ENCODE measurements at regions not wholly inside any gene's neighbourhood (a gene's known extent, or its start where the extent isn't known, plus 50 kb on each side); places are given as distances from the start of the nearest gene placed in this dataset.

DNA sequence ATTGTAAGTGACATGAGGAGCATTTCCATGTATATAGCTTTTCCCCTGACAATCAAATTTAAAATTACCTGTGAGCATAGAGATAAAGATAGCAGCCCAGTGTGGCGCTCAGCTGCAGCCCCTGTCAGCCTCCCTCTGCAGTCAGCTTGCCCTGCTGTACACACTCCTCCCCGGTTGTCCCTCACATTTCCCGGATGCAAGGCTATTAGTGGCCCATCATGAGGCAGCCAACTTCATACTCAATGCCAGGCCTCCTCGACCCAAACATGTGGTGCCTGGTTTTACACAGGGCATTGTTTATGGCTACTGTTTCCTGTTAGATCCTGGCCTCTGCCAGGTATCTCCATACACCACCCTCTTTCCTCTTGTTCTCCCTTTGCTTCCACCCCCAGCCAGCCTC is 116.1 kb upstream of the SH3BP4 start:
- no peak for DNase-seq (ENCODE audit: low spot score)

DNA sequence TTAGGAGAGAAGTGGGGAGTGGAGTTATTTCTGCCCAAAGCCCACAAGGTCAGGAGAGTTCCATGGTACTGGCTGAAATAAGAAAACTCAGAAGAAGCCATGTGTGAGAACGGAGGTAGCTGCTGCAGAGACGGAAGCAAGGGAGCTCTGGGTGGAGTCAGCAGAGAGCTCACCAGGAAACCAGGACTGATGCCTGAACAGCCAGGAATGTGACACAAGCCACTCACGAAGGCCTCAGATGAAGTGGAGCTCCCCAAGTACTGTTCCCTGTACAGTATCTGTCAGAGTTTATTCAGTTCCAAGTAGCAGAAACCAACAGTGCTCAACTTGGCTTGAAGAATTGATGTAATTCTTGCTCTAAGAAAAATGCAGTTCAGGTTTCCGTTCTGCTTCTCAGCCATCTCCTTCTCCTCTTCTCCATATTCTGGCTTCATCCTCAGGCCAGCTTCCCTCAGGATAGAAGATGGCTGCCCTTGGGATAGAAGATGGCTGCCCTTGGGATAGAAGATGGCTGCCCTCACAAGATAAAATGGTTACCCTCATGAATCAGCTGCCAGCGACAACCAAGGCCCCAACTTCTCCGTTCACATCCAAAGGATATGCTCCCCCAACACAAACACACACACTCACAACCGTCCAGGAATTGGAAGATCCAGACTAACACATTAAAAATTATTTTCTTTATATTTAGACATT is 117.4 kb upstream of the SH3BP4 start:
- no peak for DNase-seq (ENCODE audit: low spot score)

DNA sequence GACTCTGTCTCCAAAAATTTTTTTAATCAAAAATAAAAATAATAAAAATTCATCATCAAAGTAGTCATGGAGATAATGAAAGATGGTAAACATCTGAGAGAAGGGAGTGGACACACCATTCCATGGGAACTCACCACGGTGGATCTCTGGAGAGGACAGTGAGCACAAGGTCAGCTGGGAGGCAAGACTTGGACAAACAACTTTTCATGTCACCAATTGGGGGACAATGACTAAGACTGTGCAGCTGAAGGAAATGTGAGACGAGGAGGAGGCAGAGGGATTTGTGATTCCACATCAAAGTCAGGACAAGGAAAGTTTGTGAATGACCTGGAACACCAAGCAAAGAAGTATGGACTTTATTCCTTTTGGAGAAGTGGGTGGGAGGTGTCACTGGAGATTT is 121.0 kb upstream of the SH3BP4 start:
- no peak for DNase-seq (ENCODE audit: low spot score)

DNA sequence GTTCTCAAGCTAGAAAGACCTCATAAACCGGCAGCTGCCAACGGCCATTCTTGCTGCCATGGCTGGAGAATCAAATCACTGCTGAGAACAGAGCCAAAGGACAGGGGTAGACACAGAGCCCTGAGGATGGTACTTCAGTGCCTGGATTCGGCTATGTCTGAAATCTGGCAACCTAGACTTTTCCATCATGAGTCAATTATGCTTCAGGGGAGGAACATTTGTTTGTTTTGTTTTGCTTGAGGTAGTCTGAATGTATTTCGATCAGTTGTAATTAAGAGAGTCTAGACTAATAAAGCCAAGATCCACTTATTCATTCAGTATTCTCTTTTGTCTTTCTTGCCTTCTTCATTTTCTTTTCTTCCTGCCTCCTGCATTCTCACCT is 122.8 kb upstream of the SH3BP4 start:
- DNase-seq (ENCODE audit: low spot score), result no peak

DNA sequence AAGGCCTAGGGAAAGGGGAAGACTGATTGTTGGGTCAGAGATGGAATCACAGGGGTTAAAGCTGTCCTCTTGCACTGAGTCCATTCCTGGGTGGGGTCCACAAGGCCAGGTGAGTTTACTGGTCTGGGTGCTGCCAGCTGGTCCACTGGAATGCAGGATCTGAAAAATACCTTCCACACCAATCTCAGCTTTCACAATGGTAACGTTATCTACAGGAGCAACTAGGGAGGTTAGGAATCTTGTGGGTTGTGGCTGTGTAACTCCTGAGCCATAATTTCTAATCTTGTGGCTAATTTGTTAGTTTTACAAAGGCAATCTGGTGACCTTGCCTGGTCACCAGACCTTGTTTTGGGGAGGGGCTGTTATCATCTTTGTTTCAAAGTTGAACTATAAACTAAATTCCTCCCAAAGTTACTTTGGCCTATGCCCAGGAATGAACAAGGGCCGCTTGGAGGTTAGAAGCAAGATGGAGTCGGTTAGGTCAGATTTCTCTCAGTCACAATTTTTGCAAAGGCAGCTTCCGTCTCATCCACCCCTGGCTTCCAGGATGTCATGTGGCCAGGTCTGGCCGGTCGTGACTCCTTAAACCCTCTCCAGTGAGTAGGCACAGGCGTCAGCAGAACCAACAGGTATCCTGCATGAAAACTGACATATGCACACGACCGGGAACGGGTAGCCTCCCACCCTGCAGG is 123.3 kb upstream of the SH3BP4 start:
- DNase-seq (ENCODE audit: low spot score), result peak; percentile 40

DNA sequence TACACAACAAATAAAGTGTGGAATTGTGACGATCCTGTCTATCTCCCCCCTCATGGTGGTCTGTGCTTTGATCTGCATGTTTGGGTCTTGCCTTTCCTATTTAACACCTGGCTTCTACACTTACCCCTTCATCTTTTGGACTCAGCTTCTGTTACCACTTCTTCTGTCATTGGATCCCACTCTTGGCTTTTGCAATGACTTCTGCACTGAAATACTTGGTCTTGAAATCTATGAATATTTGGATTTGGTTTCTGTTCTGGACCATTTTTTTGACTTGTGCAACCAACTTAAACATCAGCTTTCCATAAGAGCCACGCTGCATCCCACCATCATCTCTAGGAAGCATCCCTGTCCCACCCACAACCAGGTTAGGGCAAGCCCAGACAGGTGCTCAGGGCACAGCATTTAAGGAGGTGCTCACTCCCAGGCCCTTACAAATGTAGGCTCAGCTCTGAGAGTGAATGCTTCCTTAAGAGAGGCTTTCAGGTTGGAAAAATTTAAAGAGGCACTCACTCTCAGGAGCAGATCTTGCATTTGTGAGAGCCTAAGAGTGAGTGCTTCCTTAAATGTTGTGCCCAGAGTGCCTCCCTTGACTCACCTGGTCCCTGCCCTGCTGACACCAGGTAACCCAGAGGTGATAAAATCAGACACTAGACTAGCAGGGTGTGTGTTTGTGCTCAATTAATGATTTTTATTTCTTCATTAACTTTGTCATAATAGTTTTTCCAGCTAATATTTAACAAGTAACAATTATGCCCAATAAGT is 124.5 kb upstream of the SH3BP4 start:
- no peak for DNase-seq (ENCODE audit: low spot score)

DNA sequence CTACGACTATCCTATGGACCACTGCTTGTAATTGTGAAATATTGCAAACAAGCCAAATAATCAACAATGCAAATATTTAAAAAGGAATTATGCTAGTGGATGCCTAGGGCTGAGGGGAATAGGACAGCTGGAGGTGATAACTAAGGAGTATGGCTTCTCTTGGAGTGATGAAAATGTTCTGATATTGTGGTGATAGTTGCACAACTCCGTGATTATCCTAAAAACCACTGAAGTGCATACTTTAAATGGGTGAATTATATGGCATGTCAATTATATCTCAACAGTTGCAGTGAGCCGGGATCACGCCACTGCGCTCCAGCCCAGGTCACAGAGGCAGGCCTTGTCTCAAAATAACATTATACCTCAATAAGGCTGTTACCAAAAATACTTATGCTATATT is 125.1 kb upstream of the SH3BP4 start:
- no peak for DNase-seq (ENCODE audit: low spot score)

DNA sequence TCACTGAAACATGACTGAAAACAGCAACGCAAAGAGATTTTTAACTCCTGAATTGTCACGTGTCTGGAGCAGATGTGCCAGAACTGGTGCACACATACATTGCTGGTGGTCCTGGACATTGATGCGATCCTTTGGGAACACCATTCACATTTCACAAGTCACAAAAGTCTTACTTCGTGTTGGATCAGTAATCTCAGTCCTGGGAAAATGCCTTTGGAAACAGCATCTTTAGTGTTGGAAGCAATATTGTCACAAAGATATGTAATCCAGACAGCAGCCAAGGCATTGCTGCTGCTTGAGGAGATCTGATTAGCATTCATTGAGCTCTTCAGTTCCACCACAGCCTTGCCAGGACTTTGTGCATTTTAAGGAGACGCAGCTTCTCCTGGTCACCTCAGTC is 126.2 kb upstream of the SH3BP4 start:
- DNase-seq (ENCODE audit: low spot score), result no peak

DNA sequence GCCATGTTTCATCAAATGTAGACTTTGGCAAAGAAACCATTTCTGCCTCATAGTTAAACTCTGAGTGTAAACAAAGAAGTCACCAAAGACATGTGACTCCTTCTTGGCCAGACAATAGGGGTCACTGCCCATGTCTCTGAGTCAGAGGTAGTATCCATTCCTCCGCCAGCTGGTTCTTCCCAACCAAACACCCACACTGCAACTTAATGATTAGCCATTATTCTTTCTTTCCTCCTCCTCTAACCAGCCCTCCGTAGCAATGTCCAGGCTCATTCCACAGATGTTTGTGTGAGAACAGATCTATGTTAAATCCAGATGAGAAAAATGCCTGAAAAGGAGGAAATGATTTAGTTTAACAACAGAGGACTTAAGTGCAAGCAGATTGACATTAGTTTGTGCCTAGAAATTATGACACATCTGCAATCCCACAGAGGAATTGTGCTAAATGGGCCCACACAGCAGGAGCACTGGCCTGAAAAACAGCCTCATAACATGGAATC is 127.9 kb upstream of the SH3BP4 start:
- DNase-seq (ENCODE audit: low spot score), result peak; percentile 91

DNA sequence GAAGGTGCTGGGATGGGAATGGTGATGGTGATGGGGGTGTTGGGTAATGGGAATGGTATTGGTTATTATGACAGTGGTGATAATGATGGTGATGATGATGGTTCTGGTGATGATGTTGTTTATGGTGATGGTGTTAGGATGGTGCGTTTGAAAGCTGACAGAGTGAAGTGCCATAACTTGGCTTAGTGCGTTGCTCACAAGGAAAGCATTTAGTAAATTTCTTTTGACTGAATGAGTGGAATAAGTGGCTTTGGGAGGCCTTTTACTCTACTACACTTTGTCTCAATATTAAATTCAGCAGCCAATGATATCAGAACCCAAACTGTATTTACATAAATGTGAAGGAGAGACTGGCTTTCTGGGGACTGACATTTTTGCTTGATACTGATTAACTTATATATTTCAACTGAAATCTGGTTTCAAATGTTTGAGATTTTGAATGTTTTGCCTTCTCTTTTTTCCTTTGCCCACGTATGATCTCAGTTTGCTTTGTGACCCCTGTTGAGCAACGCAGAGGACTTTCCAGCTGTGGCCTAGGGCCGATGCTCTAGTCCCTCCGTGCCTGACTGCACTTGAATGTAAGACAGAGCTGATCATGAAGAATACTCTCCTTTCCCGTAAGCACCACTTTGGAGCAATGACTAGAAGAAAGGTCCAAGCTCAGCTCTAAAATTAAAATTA is 128.5 kb upstream of the SH3BP4 start:
- no peak for DNase-seq (ENCODE audit: low spot score)

DNA sequence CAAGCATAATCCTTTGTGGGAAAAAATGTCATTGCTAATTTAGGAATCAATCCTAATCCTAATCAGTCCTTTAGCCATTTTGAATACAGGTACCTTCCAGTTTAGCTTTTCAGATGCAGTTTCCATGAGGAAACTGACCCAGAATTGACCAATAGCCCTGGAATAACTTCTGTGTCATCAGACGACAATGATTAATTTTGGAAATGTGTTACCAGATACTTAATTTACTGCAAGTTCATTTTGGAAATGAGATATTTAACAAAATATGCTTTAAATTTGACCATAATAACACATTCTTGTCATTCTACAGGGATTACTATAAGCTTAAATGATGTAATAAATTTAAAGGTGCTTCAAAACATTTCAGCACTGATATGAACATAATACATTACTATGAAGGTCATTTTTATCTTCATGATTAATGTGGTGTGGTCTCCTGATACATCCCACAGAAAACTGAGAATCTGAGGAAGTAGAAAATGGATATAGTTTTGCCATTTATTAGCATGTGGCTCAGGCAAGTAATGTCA is 129.8 kb upstream of the SH3BP4 start:
- peak; percentile 47 for DNase-seq (ENCODE audit: low spot score)

DNA sequence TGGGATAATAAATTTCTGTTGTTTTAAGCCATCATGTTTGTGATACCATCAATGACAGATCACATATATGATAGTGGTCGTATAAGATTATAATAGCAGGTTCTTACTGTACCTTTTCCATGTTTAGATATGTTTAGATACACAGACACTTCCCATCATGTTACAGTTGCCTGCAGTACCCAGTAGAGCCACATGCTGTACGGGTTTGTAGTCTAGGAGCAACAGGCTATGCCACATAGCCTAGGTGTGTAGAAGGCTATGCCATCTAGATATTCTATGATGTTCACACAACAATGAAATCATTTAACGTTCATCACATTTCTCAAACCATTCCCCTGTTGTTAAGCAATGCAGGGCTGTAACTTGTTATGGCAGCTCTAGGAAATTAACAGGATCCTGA is 132.9 kb upstream of the SH3BP4 start:
- no peak for DNase-seq (ENCODE audit: low spot score)

DNA sequence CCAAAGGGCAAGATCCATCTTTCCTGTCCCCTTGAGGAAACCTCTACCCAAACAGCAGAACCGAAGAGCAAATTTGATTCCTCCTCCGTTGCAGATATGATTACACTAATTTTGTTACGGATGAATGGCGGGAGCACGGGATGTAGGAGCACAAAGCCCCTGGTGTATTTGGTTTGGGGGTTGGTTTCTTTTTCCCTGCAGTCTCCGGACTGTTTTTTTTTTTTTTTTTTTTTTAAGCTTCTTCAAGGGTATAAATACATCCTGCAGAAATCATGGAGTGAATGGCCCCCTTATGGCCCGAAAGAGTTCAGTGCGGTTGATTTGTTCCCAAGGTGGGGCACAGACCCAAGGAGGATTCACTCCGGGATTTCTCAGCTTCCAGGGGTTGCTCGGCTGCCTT is 135.3 kb upstream of the SH3BP4 start:
- DNase-seq (ENCODE audit: low spot score), result no peak

DNA sequence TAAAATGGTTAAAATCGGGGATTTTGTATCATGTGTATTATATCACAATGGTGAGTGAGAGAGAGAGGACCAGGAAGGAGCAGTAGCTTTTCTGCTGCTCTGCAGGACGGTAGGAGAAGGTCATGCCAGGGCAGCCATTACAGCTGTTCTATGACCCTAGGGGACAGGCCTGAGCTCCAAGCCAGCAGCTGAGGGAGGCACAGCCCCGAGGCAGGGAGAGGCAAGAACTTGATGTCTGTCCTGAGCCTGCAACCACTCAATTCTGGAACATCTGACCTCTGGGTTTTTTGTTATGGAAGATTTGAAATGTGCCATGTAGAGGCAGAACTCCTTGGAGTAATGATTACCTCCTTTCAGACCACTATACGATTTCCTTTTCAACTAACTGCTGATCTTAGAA is 135.8 kb upstream of the SH3BP4 start:
- no peak for DNase-seq (ENCODE audit: low spot score)

DNA sequence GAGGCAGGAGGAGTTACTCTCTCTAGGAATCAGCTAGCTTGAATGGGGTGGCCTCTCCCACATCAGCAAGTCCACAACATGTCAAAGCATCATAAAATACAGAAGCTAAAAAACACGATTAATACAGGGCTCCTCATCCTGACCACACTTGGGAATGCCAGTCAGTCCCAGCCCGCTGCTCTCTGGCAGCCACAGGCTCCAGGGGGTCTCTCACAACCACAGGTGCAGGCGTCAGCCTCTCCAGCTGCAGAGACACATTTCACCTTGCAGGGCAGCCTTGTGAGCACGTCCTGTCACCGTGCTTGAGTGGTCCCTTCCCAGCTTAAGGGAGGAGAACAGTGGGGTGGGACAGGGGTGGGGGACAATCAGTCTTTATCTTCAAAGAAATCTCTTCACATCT is 137.4 kb upstream of the SH3BP4 start:
- no peak for DNase-seq (ENCODE audit: low spot score)

DNA sequence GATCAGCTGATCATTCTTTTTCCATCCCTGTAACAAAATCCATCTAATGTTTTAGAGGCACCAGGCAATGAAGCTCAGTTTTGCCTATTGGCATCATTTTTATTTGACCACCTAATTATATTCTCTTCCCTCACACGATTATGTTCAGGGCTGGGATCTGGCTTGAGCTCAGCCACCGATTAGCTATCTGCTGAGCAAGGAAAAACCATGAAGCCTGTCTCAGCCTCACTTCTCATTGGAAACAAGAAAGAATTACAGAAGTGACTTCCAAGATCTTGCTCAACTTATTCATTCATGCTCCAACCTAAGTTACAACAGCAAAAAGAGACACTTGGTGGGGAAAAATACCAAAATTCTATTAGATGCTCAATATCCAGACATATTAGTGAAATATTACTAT is 139.0 kb upstream of the SH3BP4 start:
- DNase-seq (ENCODE audit: low spot score), result no peak

DNA sequence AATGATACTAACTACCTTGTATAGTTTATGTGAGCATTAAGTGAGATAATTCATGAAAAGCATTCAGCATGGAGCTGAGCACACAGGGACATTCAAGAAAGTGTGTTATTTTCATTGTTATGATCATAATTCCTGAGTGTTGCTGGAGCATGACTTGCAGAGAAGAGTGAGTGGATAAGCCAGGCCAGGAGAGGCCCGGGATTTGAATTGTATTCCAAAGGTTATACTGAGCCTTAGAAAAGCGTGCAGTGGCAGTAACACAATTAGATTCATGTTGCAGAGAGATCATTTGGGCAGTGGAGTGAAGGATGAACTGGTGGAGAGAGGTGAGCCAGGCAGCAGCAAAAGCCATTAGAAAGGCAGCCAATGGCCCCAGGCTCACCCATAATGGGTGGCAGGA is 142.9 kb upstream of the SH3BP4 start:
- DNase-seq (ENCODE audit: low spot score), result no peak

DNA sequence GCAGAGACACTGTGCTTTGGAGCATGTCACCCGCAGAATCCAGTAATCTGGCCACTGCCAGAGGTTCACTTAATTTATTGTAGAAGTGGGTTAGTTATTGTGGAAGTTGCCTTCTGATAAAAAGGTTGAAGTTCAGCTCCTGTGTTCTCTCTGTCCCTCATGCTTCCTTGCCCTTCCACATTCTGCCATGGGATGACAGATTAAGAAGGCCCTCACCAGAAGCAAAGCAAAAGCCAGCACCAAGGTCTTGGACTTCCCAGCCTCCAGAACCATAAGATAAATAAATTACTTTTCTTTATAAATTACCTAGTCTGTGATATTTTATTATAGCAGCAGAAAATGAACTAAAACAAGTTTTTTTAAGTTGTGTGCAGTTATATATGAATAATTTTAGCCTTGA is 145.0 kb upstream of the SH3BP4 start:
- DNase-seq (ENCODE audit: low spot score), result no peak

DNA sequence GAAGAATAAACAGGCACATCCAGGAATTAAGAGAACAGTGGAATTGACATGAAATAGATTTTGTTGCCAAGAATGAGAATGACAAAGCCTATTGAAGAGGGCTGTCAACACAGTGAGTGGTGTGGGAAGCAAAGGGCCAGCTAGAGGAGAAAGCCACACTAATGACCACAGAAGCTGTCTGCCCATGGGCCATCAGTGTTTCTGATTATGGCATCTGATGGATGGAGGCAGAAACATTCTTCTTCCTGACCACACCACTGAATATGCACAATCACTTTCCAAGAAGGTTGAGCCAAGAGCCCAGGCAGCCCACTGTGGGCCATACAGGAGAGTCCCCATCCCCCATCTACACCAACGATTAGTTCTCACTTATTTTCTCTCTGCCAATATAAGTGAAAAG is 146.0 kb upstream of the SH3BP4 start:
- no peak for DNase-seq (ENCODE audit: low spot score)

DNA sequence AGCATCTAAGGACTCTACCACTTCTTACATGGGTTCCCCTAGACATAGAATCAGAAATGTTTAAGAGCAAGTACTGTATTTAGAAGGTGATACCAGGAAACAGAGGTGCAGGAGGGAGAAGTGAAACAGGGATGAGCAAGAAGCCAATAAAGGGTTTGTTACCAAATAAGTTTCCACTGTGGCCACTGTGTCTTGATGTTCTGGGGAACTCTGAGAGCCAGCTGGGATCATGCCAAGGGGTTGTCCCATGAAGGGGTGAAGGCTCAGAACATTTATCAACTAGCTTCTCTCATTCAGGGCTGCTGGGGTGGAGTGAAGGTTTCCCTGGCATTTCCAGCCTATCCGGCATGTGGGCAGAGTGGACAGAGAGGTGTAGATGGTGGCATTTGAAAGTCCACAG is 147.1 kb upstream of the SH3BP4 start:
- DNase-seq (ENCODE audit: low spot score), result no peak

DNA sequence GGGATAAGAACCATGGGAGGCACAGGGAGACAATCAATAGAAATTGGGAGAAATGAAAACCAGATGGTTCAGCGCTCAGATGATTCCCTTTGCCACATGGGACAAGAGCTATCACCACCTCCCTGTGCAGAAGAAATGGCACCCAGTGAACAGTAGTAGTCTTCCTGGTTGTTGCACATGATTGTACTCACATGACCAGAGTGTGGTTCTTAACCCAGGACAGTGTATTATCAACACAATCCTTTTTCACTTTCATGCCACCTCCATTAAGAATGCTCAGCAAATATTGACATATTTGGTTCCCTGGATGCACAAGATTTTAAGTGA is 149.0 kb upstream of the SH3BP4 start:
- DNase-seq (ENCODE audit: low spot score), result no peak

All from A172 (cell line).